Osteoblast (primary cell): ENCODE measurements at regions not wholly inside any gene's neighbourhood (a gene's known extent, or its start where the extent isn't known, plus 50 kb on each side); places are given as distances from the start of the nearest gene placed in this dataset.
"Not testable (repeated sequence)": the region's sequence is repeated elsewhere in the genome, so short reads cannot be mapped to it uniquely, and the experiment has no call there.

Experiments used
- DNase-seq: peaks from one replicate; pipeline ENCODE4 v3.0.0; 2011; ENCODE audit warnings: low spot score, mixed read lengths; ENCODE audit not compliant: insufficient read length; ENCODE audit errors: missing footprints
- H2AFZ ChIP-seq: 2 replicates; pipeline ENCODE4 v1.6.0; 2011; ENCODE audit warnings: mild to moderate bottlenecking, low read length
- H3K27ac ChIP-seq: 2 replicates; pipeline ENCODE4 v1.5.1; 2011; ENCODE audit warnings: mild to moderate bottlenecking, low read depth, low read length, moderate library complexity
- H3K27me3 ChIP-seq: 2 replicates; pipeline ENCODE4 v1.6.0; 2012; ENCODE audit warnings: mild to moderate bottlenecking, control low read depth, inconsistent platforms, low read length, moderate library complexity; ENCODE audit not compliant: insufficient read depth
- H3K36me3 ChIP-seq: 2 replicates; pipeline ENCODE4 v1.5.1; 2011; ENCODE audit warnings: mild to moderate bottlenecking, low read length, control low read depth, moderate library complexity; ENCODE audit not compliant: insufficient read depth
- H3K4me1 ChIP-seq: 2 replicates; pipeline ENCODE4 v1.5.1; 2011; ENCODE audit warnings: mild to moderate bottlenecking, low read length, control low read depth, moderate library complexity; ENCODE audit not compliant: insufficient read depth
- H3K4me2 ChIP-seq: 2 replicates; pipeline ENCODE4 v1.6.0; 2011; ENCODE audit warnings: mild to moderate bottlenecking, low read length; ENCODE audit not compliant: insufficient read depth
- H3K4me3 ChIP-seq: fragments of 200-600 bp; sonication (generic); 3 replicates; pipeline ENCODE4 v1.5.1; 2012; ENCODE audit warnings: mild to moderate bottlenecking, low read length, inconsistent platforms; ENCODE audit not compliant: insufficient read depth
- H3K79me2 ChIP-seq: 2 replicates; pipeline ENCODE4 v1.6.0; 2012; ENCODE audit warnings: mild to moderate bottlenecking, low read length, control low read depth, inconsistent platforms; ENCODE audit not compliant: insufficient read depth
- H3K9me3 ChIP-seq: 2 replicates; pipeline ENCODE4 v1.5.1; 2011; ENCODE audit warnings: low read depth, low read length, control low read depth
- H4K20me1 ChIP-seq: 2 replicates; pipeline ENCODE4 v1.6.0; 2012; ENCODE audit warnings: mild to moderate bottlenecking, low read length, control low read depth; ENCODE audit not compliant: insufficient read depth
- TF ChIP-seq, protein P1 (sequence below): IDR thresholded peaks from 2 replicates; pipeline ENCODE4 v1.5.1; 2011; ENCODE audit warnings: mild to moderate bottlenecking, low read depth, low read length, moderate library complexity; ENCODE audit errors: extremely low read depth

- TF ChIP-seq, protein P1, sequence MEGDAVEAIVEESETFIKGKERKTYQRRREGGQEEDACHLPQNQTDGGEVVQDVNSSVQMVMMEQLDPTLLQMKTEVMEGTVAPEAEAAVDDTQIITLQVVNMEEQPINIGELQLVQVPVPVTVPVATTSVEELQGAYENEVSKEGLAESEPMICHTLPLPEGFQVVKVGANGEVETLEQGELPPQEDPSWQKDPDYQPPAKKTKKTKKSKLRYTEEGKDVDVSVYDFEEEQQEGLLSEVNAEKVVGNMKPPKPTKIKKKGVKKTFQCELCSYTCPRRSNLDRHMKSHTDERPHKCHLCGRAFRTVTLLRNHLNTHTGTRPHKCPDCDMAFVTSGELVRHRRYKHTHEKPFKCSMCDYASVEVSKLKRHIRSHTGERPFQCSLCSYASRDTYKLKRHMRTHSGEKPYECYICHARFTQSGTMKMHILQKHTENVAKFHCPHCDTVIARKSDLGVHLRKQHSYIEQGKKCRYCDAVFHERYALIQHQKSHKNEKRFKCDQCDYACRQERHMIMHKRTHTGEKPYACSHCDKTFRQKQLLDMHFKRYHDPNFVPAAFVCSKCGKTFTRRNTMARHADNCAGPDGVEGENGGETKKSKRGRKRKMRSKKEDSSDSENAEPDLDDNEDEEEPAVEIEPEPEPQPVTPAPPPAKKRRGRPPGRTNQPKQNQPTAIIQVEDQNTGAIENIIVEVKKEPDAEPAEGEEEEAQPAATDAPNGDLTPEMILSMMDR = no peak
- H3K27ac ChIP-seq = no peak overlapping the region
- H3K4me1 ChIP-seq = no peaks in the 10 kb centered on the region
- no peaks in the 10 kb centered on the region for H3K36me3 ChIP-seq
- no peak overlapping the region for H3K4me2 ChIP-seq
- peaks cover 21% of the 10 kb centered on the region for H3K27me3 ChIP-seq
- no peak overlapping the region for H3K4me3 ChIP-seq
- H3K79me2 ChIP-seq = no peaks in the 10 kb centered on the region
- H2AFZ ChIP-seq = no peak overlapping the region
- H3K9me3 ChIP-seq = peaks cover 6% of the 10 kb centered on the region
- no peak for DNase-seq
- no peaks in the 10 kb centered on the region for H4K20me1 ChIP-seq
Measured at GRCh38 chr11:44389963-44390605, 80.1 kb upstream of the ALX4 start.

DNA sequence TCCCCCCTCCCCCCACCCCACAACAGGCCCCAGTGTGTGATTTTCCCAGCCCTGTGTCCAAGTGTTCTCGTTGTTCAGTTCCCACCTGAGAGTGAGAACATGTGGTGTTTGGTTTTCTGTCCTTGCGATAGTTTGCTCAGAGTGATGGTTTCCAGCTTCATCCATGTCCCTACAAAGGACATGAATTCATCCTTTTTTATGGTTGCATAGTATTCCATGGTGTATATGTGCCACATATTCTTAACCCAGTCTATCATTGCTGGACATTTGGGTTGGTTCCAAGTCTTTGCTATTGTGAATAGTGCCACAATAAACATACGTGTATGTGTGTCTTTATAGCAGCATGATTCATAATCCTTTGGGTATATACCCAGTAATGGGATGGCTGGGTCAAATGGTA lies 81.1 kb upstream of the ALX4 start:
- not testable (repeated sequence) for H3K27ac ChIP-seq

DNA sequence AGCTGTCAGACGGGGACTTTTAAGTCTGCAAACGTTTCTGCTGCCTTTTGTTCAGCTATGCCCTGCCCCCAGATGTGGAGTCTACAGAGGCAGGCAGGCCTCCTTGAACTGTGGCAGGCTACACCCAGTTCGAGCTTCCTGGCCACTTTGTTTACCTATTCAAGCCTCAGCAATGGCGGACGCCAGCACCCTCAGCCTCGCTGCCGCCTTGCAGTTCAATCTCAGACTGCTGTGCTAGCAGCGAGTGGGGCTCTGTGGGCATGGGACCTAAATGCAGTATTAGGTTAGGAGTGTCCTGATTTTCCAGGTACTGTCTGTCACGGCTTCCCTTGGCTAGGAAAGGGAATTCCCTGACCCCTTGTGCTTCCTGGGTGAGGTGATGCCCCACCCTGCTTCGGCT lies 86.8 kb upstream of the ALX4 start:
- H3K27me3 ChIP-seq = peaks cover 26% of the 10 kb centered on the region
- not testable (repeated sequence) for H2AFZ ChIP-seq, H3K4me3 ChIP-seq, DNase-seq, H3K27ac ChIP-seq, H3K36me3 ChIP-seq, H3K79me2 ChIP-seq, H4K20me1 ChIP-seq, H3K4me1 ChIP-seq, H3K4me2 ChIP-seq, H3K9me3 ChIP-seq

More for the DNA sequence above, 81.1 kb upstream of the ALX4 start:
- not testable (repeated sequence) for H4K20me1 ChIP-seq, H3K9me3 ChIP-seq, H3K79me2 ChIP-seq, H3K4me3 ChIP-seq, DNase-seq, H3K4me2 ChIP-seq, H2AFZ ChIP-seq, H3K4me1 ChIP-seq, H3K36me3 ChIP-seq
- H3K27me3 ChIP-seq = peaks cover 21% of the 10 kb centered on the region

DNA sequence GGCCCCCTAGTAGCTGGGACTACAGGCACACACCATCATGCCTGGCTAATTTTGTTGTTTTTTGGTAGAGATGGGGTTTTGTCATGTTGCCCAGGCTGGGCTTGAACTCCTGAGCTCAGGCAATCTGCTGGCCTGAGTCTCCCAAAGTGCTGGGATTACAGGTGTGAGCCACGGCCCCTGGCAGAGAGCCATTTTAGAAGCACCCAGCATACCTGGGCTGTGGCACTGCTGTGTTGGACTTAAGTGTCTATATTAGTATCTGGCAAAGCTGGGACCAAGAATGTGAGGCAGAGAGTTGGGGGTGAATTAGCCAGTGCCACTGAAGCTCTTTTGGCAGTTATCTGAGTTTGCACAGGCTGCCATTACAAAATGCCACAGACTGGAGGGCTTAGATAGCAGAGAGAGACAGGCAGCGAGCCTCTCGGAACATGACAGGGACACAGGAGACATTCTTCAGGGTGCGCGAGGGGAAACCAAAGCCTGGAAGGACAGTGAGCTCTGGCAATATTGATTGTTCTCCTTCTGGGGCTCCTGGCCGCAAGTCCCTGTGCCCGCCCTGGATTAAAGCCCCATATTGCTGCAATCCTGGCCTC lies 87.7 kb upstream of the ALX4 start:
- Histone ChIP-seq H2AFZ (no peak overlapping the region), H3K27me3 (peaks cover 26% of the 10 kb centered on the region), H3K79me2 (no peaks in the 10 kb centered on the region), H3K4me1 (no peaks in the 10 kb centered on the region), H4K20me1 (no peaks in the 10 kb centered on the region), H3K4me3 (no peak overlapping the region), H3K27ac (no peak overlapping the region), H3K9me3 (no peaks in the 10 kb centered on the region), H3K36me3 (no peaks in the 10 kb centered on the region), H3K4me2 (no peak overlapping the region)
- TF ChIP-seq, protein P1 = no peak
- DNase-seq = no peak
